K562 (cell line): ENCODE measurements at regions not wholly inside any gene's neighbourhood (a gene's known extent, or its start where the extent isn't known, plus 50 kb on each side); places are given as distances from the start of the nearest gene placed in this dataset.

Source experiments
- ATAC-seq: fragments of 200-7000 bp; cut with Tn5 transposase; 3 replicates; pipeline ENCODE4 v1.9.1; 2020; ENCODE audit warnings: moderate library complexity
- BruUV-seq: library from RNA; stranded (reverse); fragments of 400-500 nt; replicated peaks from 2 replicates; lab custom pipeline; 2021; lab: Mats Ljungman, UMichigan
- CTCF ChIA-PET: fragments of 300-600 bp; formaldehyde crosslinking; extraction: SDS; loops from one replicate; lab custom pipeline; 2021; ENCODE audit warnings: low intra/inter-chr PET ratio; lab: Yijun Ruan, JAX
- POLR2A ChIA-PET: fragments of 300-600, 350-650 bp; sonication (Branson Sonifier 250); formaldehyde crosslinking; extraction: SDS; loops from one replicate; lab custom pipeline; 2021; ENCODE audit warnings: antibody characterized with exemption, inconsistent platforms; lab: Yijun Ruan, JAX
- DNase-seq, 4 experiments: peaks; one replicate each; pipeline versions ENCODE4 v3.0.0 to v3.0.0-alpha.2; 2011 to 2018; ENCODE audit warnings: low spot score in 3 of 4, mixed read lengths in 3 of 4; ENCODE audit errors: extremely low read depth in 1 of 4
- FAIRE-seq: peaks from 2 replicates; lab custom pipeline; 2011; peaks lifted over from hg19 to GRCh38; lab: Jason Lieb, UNC
- H2AFZ ChIP-seq: 2 replicates; pipeline ENCODE4 v1.6.0; 2011; ENCODE audit warnings: low read depth, low read length, control low read depth, inconsistent platforms
- H3K27ac ChIP-seq: fragments of 200-600 bp; 3 replicates; pipeline ENCODE4 v1.8.0; 2011; ENCODE audit warnings: low read depth, mild to moderate bottlenecking, control low read depth, inconsistent platforms, low read length, moderate library complexity, mixed read lengths; ENCODE audit errors: extremely low read depth
- H3K27me3 ChIP-seq, 2 experiments: fragments of 300-600 bp in 1 of 2; 2 replicates in 1 of 2; 3 replicates in 1 of 2; pipeline versions ENCODE4 v1.6.0 to v1.8.0; 2011; ENCODE audit warnings: inconsistent platforms in 2 of 2, low read length in 2 of 2, mild to moderate bottlenecking in 1 of 2, mixed read lengths in 1 of 2, moderate library complexity in 1 of 2; ENCODE audit not compliant: control insufficient read depth in 2 of 2, insufficient read depth in 2 of 2
- H3K36me3 ChIP-seq: fragments of 300-600 bp; 3 replicates; pipeline ENCODE4 v1.8.0; 2011; ENCODE audit warnings: mild to moderate bottlenecking, low read length, inconsistent platforms; ENCODE audit not compliant: control insufficient read depth, insufficient read depth
- H3K4me1 ChIP-seq, 2 experiments: fragments of 200-600 bp in 1 of 2; replicated peaks in 1 of 2; 2 replicates in 1 of 2; 3 replicates in 1 of 2; pipeline versions ENCODE4 v1.5.1 to v1.8.0; 2011; ENCODE audit warnings: inconsistent platforms in 2 of 2, low read length in 2 of 2, mild to moderate bottlenecking in 1 of 2, mixed read lengths in 1 of 2, moderate library complexity in 1 of 2; ENCODE audit not compliant: control insufficient read depth in 2 of 2, insufficient read depth in 2 of 2
- H3K4me2 ChIP-seq: 2 replicates; pipeline ENCODE4 v1.6.1; 2011; ENCODE audit warnings: low read length, control low read depth, inconsistent platforms, mixed read lengths; ENCODE audit not compliant: insufficient read depth
- H3K4me3 ChIP-seq: fragments of 200-600 bp; sonication (generic), shearing (Covaris generic); 2 replicates; pipeline ENCODE4 v1.5.1; 2016; ENCODE audit warnings: control low read depth, inconsistent platforms
- H3K79me2 ChIP-seq: fragments of 200-600 bp; 3 replicates; pipeline ENCODE4 v1.8.0; 2011; ENCODE audit warnings: low read length, inconsistent platforms; ENCODE audit not compliant: control insufficient read depth, insufficient read depth
- H3K9ac ChIP-seq, 2 experiments: 2 replicates each; pipeline versions ENCODE4 v1.6.0 to v1.6.1; 2011; ENCODE audit warnings: low read depth in 2 of 2, low read length in 2 of 2, control low read depth in 1 of 2, inconsistent platforms in 1 of 2, mild to moderate bottlenecking in 1 of 2, mixed read lengths in 1 of 2; ENCODE audit not compliant: insufficient read depth in 1 of 2
- H3K9me1 ChIP-seq: one replicate; pipeline ENCODE4 v1.6.0; 2011; ENCODE audit warnings: inconsistent platforms, mild to moderate bottlenecking, low read length, moderate library complexity; ENCODE audit not compliant: control insufficient read depth, insufficient read depth
- H3K9me3 ChIP-seq: replicated peaks from 2 replicates; pipeline ENCODE4 v1.5.1; 2011; ENCODE audit warnings: low read depth, low read length, inconsistent platforms; ENCODE audit not compliant: control insufficient read depth, insufficient read depth
- H4K20me1 ChIP-seq: replicated peaks from 2 replicates; pipeline ENCODE4 v1.6.1; 2011; ENCODE audit warnings: low read length, inconsistent platforms, mixed read lengths; ENCODE audit not compliant: control insufficient read depth, insufficient read depth
- BMI1 ChIP-seq: fragments of 150-350 bp; IDR thresholded peaks from 2 replicates; pipeline ENCODE4 v1.6.1; 2014; ENCODE audit warnings: low read length
- CC2D1A ChIP-seq: fragments of 450-650 bp; IDR thresholded peaks from 2 replicates; pipeline ENCODE4 v1.6.1; 2017; ENCODE audit warnings: mild to moderate bottlenecking
- CCAR2 ChIP-seq: fragments of 200-400 bp; formaldehyde crosslinking; IDR thresholded peaks from 2 replicates; pipeline ENCODE4 v1.6.1; 2017; ENCODE audit warnings: mild to moderate bottlenecking, low read depth, low read length
- CXXC5 ChIP-seq: fragments of 250-450 bp; sonication (Bioruptor Pico); IDR thresholded peaks from 2 replicates; pipeline ENCODE4 v1.8.0; 2022; ENCODE audit warnings: inconsistent platforms, mild to moderate bottlenecking, moderate library complexity
- EP400 ChIP-seq: fragments of 450-650 bp; IDR thresholded peaks from 2 replicates; pipeline ENCODE4 v1.6.1; 2017; ENCODE audit warnings: antibody characterized with exemption, mild to moderate bottlenecking, moderate library complexity
- GABPA ChIP-seq: fragments of 200-800 bp; sonication (Bioruptor generic); conservative IDR thresholded peaks from 2 replicates; pipeline ENCODE4 v1.6.1; 2016; ENCODE audit warnings: low read depth, missing genetic modification characterization, missing compliant biosample characterization
- MAZ ChIP-seq, 2 experiments: fragments of 450-650 bp in 1 of 2; sonication (generic) in 1 of 2; formaldehyde crosslinking; IDR thresholded peaks in 1 of 2; conservative IDR thresholded peaks in 1 of 2; 2 replicates each; pipeline versions ENCODE4 v1.4.0 to v1.5.0; 2020; ENCODE audit warnings: mild to moderate bottlenecking in 1 of 2, missing genetic modification reagents in 1 of 2
- RAD21 ChIP-seq, 2 experiments: fragments of 250-450 bp in 1 of 2; fragments of 450-650 bp in 1 of 2; sonication (Bioruptor Pico) in 1 of 2; formaldehyde crosslinking in 1 of 2; IDR thresholded peaks in 1 of 2; conservative IDR thresholded peaks in 1 of 2; 2 replicates each; pipeline versions ENCODE4 v1.4.0 to v1.8.0; 2020 to 2022; ENCODE audit warnings: mild to moderate bottlenecking in 2 of 2, moderate library complexity in 1 of 2
- REST ChIP-seq, 2 experiments: fragments of 450-650 bp; formaldehyde crosslinking in 1 of 2; IDR thresholded peaks; 2 replicates each; pipeline versions ENCODE4 v1.4.0 to v1.6.1; 2014 to 2020; ENCODE audit warnings: mild to moderate bottlenecking in 2 of 2, borderline replicate concordance in 1 of 2, low read depth in 1 of 2
- USF2 ChIP-seq: sonication (generic); formaldehyde crosslinking; IDR thresholded peaks from 2 replicates; pipeline ENCODE4 v1.5.0; 2020; ENCODE audit warnings: missing genetic modification reagents
- YY1 ChIP-seq, 3 experiments: IDR thresholded peaks; 2 replicates each; pipeline ENCODE4 v1.6.1; 2011; ENCODE audit warnings: low read length in 2 of 3, mild to moderate bottlenecking in 2 of 3, moderate library complexity in 2 of 3, borderline replicate concordance in 1 of 3, control low read depth in 1 of 3, low read depth in 1 of 3; ENCODE audit not compliant: insufficient read depth in 3 of 3, insufficient replicate concordance in 2 of 3, control insufficient read depth in 1 of 3, insufficient read length in 1 of 3; ENCODE audit errors: extremely low read depth in 1 of 3
- WGBS: fragments of 100-300 bp; shearing (Covaris generic); methylation state at CpG from one replicate; pipeline ENCODE4 v1.1.6; 2016; ENCODE audit warnings: low coverage, mixed read lengths; ENCODE audit not compliant: insufficient coverage; ENCODE audit errors: missing lambda C conversion rate; 5-methylcytosine and 5-hydroxymethylcytosine counted together
- in situ Hi-C: fragments of 300-500 bp; cut with MboI; formaldehyde crosslinking; loops from 4 replicates; pipeline ENCODE4 v1.15.0; 2018; ENCODE audit warnings: inconsistent platforms, mixed read lengths
- intact Hi-C: fragments of 100-400 bp; cut with micrococcal nuclease; formaldehyde crosslinking; loops from 2 replicates; pipeline ENCODE4 v1.14.2; 2022

DNA sequence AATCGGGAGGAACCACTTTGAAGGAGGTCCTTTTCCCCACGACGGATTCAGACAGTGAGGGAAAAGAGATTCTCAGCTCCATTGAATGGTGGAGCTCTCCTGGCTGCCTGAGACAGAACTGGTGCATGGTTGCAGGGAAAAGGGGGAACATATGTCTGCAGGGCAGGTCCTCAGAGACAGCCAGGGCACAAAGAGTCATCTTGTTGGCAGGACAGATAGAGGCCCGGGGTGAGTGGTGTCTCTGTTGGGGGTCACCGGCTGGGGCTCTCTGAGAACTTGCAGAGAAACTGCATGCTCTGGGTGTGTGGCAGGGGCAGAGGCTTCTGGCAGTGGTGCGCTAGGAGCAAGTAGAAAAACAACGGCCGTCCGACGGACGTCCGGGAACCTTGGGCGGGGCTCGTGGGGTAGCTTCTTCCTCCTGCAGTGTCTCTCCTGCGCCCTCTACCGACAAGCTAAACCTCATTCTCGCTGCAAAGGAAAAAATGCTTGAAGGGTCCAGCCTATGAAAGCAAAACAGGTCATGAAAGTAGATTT is 94.3 kb downstream of the CDCA7 start:
- Histone ChIP-seq H3K4me3 (no peak overlapping the region), H3K79me2 (no peaks in the 10 kb centered on the region), H3K27ac (no peak overlapping the region), H3K4me2 (peak overlapping the region; percentile 62), H3K36me3 (no peaks in the 10 kb centered on the region), H3K9me1 (no peaks in the 10 kb centered on the region), H3K9me3 (peaks cover 3% of the 10 kb centered on the region; the same call in 1 of the 2 replicates), H3K9ac (peak overlapping the region in 1 of 2 experiments; percentile 38; a peak in 1 of 4 replicates), H4K20me1 (no peaks in the 10 kb centered on the region; the same call in 1 of the 2 replicates), H3K27me3 (peaks cover 12 to 23% of the 10 kb centered on the region in 2 experiments; a peak in 4 of 5 replicates), H2AFZ (peak overlapping the region; percentile 95), H3K4me1 (no peaks in the 10 kb centered on the region)
- DNase-seq (peak; percentile 65 to 91 (median 73)), ATAC-seq (peak; percentile 99), FAIRE-seq (peak; percentile 92)
- ChIA-PET CTCF (interaction anchor here (3.0 kb wide), 1 partner anchor 422 kb away, joined by 11 read pairs; no protein-coding TSS in a partner anchor), POLR2A (interaction anchor here (1.0 kb wide), 2 partner anchors 16 to 499 kb away, joined by 3 read pairs; no protein-coding TSS in a partner anchor)
- intact Hi-C loops (loop anchor here (1.0 to 5.0 kb wide), 3 partner anchors 47 to 422 kb away; no protein-coding TSS in a partner anchor), in situ Hi-C loops (no loop called here)
- 23% methylated on average over 17 of the region's 17 CpGs for WGBS
- no TSS peak for BruUV-seq
- TF ChIP-seq CC2D1A (peak; percentile 73), REST (IDR thresholded peaks at IDR 0.05; ENCODE audit: borderline replicate concordance) (peak; percentile 64; the same call in 1 of the 2 replicates), REST (CRISPR knock-in tag; IDR thresholded peaks at IDR 0.05; ENCODE audit: low read depth) (no peak), MAZ (CRISPR knock-in tag; conservative IDR thresholded peaks at IDR 0.05 in 1 of 2, IDR thresholded peaks at IDR 0.05 in 1 of 2) (peak in 1 of 2 experiments; percentile 54; a peak in 1 of 4 replicates), EP400 (no peak), RAD21 (CRISPR knock-in tag; conservative IDR thresholded peaks at IDR 0.05 in 1 of 2, IDR thresholded peaks at IDR 0.05 in 1 of 2) (peak; percentile 60 to 83), GABPA (tag) (peak; percentile 73), BMI1 (0 out of 2 replicates have a peak, but pooled peaks have one; percentile 16), USF2 (CRISPR knock-in tag) (no peak), YY1 (IDR thresholded peaks at IDR 0.05; ENCODE audit: borderline replicate concordance in 1 of 3, control insufficient read depth in 1 of 3, extremely low read depth in 1 of 3, insufficient read depth in 3 of 3, insufficient read length in 1 of 3, insufficient replicate concordance in 2 of 3, low read depth in 1 of 3, low read length in 2 of 3) (peak in 1 of 3 experiments; percentile 22), CXXC5 (peak; percentile 67), CCAR2 (no peak)
